ENCODE measurements at regions not wholly inside any gene's neighbourhood (a gene's known extent, or its start where the extent isn't known, plus 50 kb on each side); places are given as distances from the start of the nearest gene placed in this dataset.

- TF ChIP-seq POLR2AphosphoS5 (IDR thresholded peaks at IDR 0.05; ENCODE audit: low read depth, low read length) (no peak), POLR2A (IDR thresholded peaks at IDR 0.05; ENCODE audit: low read depth, low read length) (no peak)
Observed at GRCh38 chr12:75655315-75655806, 144.0 kb upstream of the KRR1 start.

Measured in GM12892 (cell line).